SJCRH30 (cell line): ENCODE measurements at regions not wholly inside any gene's neighbourhood (a gene's known extent, or its start where the extent isn't known, plus 50 kb on each side); places are given as distances from the start of the nearest gene placed in this dataset.
A peak's percentile ranks its signal among the peaks of the same experiment; 100 is the strongest.

Experiments used
- DNase-seq, 2 experiments: peaks; one replicate each; pipeline ENCODE4 v3.0.0-alpha.2; 2015 to 2020
- H3K27ac ChIP-seq: fragments of 250-450 bp; sonication (Bioruptor Pico); 2 replicates; pipeline ENCODE4 v1.5.1; 2020; ENCODE audit warnings: mild to moderate bottlenecking, moderate library complexity
- H3K27me3 ChIP-seq: fragments of 250-450 bp; sonication (Bioruptor Pico); 2 replicates; pipeline ENCODE4 v1.5.1; 2020; ENCODE audit warnings: mild to moderate bottlenecking, moderate library complexity
- H3K36me3 ChIP-seq: fragments of 250-450 bp; sonication (Bioruptor Pico); 2 replicates; pipeline ENCODE4 v1.5.1; 2020; ENCODE audit warnings: mild to moderate bottlenecking, moderate library complexity
- H3K4me1 ChIP-seq: fragments of 250-450 bp; sonication (Bioruptor Pico); 2 replicates; pipeline ENCODE4 v1.5.1; 2020; ENCODE audit warnings: mild to moderate bottlenecking, moderate library complexity
- H3K4me3 ChIP-seq: fragments of 250-450 bp; sonication (Bioruptor Pico); 2 replicates; pipeline ENCODE4 v1.5.1; 2020; ENCODE audit warnings: mild to moderate bottlenecking, moderate library complexity
- H3K9me3 ChIP-seq: fragments of 250-450 bp; sonication (Bioruptor Pico); replicated peaks from 2 replicates; pipeline ENCODE4 v1.5.1; 2020; ENCODE audit warnings: mild to moderate bottlenecking, moderate library complexity

DNA sequence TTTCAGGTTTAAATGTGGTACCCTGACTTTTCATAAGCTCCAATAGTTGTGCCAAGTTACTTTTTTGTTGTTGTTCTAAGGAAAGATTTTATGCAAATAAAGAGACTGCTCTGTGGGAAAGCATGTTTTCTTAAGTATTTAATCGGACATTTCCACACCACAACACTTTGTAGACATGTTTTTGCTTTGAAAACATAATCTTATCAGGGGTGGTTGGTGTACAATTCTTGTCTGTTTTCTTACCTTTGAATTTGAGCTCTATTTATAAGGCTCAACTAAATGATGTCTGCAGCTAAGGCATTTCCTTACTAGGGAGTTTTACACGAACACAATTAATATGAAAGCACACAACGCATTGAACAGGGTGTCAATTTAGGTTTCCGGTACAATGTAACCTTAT is 81.5 kb upstream of the CDIN1 start:
- no peaks in the 10 kb centered on the region; the same call in 1 of the 2 replicates for H3K4me1 ChIP-seq
- H3K27ac ChIP-seq: no peak overlapping the region
- H3K9me3 ChIP-seq: no peaks in the 10 kb centered on the region
- no peak overlapping the region for H3K4me3 ChIP-seq
- H3K27me3 ChIP-seq: 0 out of 2 replicates have a peak, but pooled peaks cover 4% of the 10 kb centered on the region
- H3K36me3 ChIP-seq: no peaks in the 10 kb centered on the region
- no peak for DNase-seq

GRCh38 chr15:36498401-36498800 is 81.0 kb upstream of the CDIN1 start:
- Histone ChIP-seq H3K4me3 (no peak overlapping the region), H3K36me3 (no peaks in the 10 kb centered on the region), H3K27me3 (0 out of 2 replicates have a peak, but pooled peaks cover 4% of the 10 kb centered on the region), H3K4me1 (no peaks in the 10 kb centered on the region; the same call in 1 of the 2 replicates), H3K27ac (no peak overlapping the region), H3K9me3 (no peaks in the 10 kb centered on the region)
- DNase-seq: no peak

- DNase-seq: no peak
- H3K27ac ChIP-seq: no peak overlapping the region
- H3K4me1 ChIP-seq: no peaks in the 10 kb centered on the region; the same call in 1 of the 2 replicates
- H3K36me3 ChIP-seq: no peaks in the 10 kb centered on the region
- H3K9me3 ChIP-seq: no peaks in the 10 kb centered on the region
- 0 out of 2 replicates have a peak, but pooled peaks cover 4% of the 10 kb centered on the region for H3K27me3 ChIP-seq
- H3K4me3 ChIP-seq: no peak overlapping the region
These were observed 80.5 kb upstream of the CDIN1 start for GRCh38 chr15:36498916-36499315.

DNA sequence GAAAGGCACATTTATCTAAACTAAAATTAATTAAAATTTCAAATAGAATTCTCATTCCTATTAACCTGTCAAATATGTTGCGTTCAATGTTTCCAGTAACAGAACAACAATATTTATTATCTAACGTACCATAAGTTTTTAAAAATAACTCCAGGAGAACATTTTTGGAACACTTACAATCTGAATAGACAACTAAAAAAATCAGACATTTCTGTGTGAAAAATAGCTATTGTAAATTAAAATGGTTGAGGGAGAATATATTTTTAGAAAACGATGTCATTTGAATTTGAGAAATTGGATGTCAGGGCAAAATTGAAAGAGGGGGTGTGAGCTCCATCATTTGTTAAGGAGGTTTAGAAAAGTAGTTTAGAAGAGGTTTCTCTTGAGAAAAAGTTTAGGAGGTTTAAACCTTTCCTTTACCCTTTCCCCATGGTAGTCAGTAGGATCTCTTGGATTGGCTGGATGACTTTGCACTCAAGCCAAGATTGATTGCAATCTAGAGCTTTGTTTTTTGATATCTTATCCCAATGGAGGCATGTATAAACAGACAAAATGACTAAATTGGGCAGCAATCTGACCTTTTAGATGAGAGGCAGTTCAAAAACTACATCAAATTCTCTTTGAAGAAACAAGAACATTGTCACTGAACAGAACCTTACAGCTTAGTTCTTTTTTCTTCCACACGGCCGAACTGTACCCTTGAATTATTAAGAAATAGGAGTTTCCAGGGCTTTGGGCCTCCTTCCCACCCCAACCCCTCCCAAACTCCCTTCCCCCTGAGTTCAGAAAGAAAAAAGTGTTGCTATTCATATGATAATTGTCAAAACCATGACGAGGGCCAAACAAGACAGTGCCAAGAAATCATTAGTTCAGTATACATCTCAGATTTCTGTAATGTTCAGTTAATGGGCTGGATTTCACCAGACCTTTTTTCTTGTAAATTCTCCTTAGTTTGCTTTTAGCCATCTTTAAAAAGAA is 79.7 kb upstream of the CDIN1 start:
- H3K4me1 ChIP-seq: no peaks in the 10 kb centered on the region; the same call in 1 of the 2 replicates
- H3K4me3 ChIP-seq: no peak overlapping the region
- no peaks in the 10 kb centered on the region for H3K9me3 ChIP-seq
- 0 out of 2 replicates have a peak, but pooled peaks cover 4% of the 10 kb centered on the region for H3K27me3 ChIP-seq
- no peaks in the 10 kb centered on the region for H3K36me3 ChIP-seq
- H3K27ac ChIP-seq: no peak overlapping the region
- DNase-seq: no peak

GRCh38 chr15:36501063-36501678 is 78.3 kb upstream of the CDIN1 start:
- Histone ChIP-seq H3K4me1 (no peaks in the 10 kb centered on the region; the same call in 1 of the 2 replicates), H3K27ac (no peak overlapping the region), H3K4me3 (no peak overlapping the region), H3K36me3 (no peaks in the 10 kb centered on the region), H3K9me3 (no peaks in the 10 kb centered on the region), H3K27me3 (no peaks in the 10 kb centered on the region)
- DNase-seq: peak; percentile 29 to 74

DNA sequence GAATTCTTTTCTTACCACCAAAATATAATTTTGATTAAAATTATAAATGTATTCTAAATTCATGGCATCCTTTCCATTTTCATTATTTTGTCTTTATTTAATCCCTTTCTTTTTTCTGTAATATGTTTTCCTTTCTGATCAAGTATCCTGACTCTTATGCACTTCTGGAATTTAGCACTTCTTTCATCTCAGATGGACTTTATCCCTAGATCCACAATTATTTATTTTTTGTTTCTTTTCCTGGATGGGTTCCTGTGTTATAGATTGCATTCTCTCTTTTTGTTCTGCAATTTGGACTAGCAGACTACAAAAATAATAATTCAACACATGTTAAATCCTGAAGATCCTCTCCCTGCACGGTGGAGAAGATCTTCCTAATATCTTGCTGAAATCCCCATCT is 76.9 kb upstream of the CDIN1 start:
- no peaks in the 10 kb centered on the region for H3K36me3 ChIP-seq
- no peaks in the 10 kb centered on the region for H3K27me3 ChIP-seq

DNA sequence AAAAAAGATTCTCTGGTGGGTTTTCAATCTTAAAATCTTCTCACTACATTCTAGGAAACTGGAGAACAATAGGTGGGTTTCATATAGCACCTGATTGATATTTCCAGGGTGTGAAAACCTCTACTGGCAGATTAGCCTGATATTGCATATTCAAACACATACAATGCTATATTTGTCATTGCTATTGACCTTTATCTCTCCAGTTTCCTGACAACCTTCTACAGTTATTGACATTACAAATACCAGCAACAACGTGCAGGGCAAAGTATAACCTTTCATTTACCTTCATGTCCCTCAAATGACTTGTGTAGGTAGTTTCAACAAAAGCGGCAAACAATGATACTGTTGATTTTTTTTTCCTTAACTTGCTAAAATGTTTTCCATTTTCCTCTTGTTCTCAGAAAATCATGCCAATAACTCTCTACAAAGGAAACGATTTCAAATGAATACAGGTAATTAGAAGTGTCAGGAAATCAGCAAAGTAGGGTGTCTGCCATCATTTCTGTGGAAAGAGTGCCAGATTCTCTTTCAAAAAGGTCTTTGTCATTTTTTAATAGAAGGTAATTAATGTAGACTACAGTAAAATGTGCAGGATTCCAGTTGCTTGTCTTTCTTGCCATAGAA is 72.6 kb upstream of the CDIN1 start:
- Histone ChIP-seq H3K36me3 (no peaks in the 10 kb centered on the region), H3K27ac (no peak overlapping the region), H3K4me1 (no peaks in the 10 kb centered on the region), H3K27me3 (no peaks in the 10 kb centered on the region), H3K4me3 (no peak overlapping the region), H3K9me3 (no peaks in the 10 kb centered on the region)
- no peak for DNase-seq

More for the DNA sequence above, 76.9 kb upstream of the CDIN1 start:
- no peaks in the 10 kb centered on the region for H3K9me3 ChIP-seq
- H3K4me3 ChIP-seq: no peak overlapping the region
- H3K27ac ChIP-seq: no peak overlapping the region
- H3K4me1 ChIP-seq: no peaks in the 10 kb centered on the region; the same call in 1 of the 2 replicates
- no peak for DNase-seq

- no peak overlapping the region for H3K27ac ChIP-seq
- no peaks in the 10 kb centered on the region for H3K36me3 ChIP-seq
- H3K9me3 ChIP-seq: no peaks in the 10 kb centered on the region
- no peak for DNase-seq
- H3K27me3 ChIP-seq: no peaks in the 10 kb centered on the region
- no peaks in the 10 kb centered on the region for H3K4me1 ChIP-seq
- H3K4me3 ChIP-seq: no peak overlapping the region
These were observed 72.0 kb upstream of the CDIN1 start for GRCh38 chr15:36507458-36507857.

DNA sequence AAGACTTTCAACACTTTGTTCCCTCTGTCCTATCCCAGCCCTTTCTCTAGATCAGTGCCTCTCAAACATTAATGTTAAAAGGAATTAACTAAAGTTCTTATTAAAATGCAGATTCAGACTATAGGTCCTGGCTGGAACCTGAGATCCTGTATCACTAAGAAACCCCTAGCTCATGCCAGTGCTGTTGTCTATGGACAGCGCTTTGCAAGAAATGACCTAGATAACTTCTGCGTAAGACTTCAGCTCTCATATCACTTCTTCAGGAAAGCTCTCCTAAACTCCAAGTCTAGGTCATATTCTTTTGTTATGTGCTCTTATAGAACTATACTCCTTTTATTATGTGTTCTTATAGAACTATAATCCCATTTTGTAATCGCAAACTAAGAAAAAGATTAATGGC is 67.8 kb upstream of the CDIN1 start:
- no peaks in the 10 kb centered on the region for H3K27me3 ChIP-seq
- no peak overlapping the region for H3K4me3 ChIP-seq
- no peaks in the 10 kb centered on the region for H3K4me1 ChIP-seq
- no peaks in the 10 kb centered on the region for H3K9me3 ChIP-seq
- DNase-seq: no peak
- H3K27ac ChIP-seq: no peak overlapping the region
- H3K36me3 ChIP-seq: no peaks in the 10 kb centered on the region

DNA sequence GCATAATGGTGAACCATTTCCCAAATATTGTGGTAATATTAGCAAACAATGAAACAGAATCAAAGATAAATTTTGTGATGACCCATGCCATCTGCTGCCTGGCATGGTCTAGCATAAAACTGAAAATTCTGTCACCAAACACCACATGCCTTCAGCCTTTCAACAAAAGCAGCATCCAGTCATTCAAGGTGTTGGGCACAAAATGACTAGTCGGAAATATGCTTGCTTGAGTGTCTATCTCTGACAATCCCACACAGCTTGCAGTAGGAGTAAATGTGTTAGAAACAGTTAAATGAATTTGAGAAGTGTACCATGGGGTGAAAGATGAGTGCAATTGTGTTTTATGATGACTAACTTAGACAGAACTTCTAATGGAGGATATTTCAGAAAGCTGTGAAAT is 61.7 kb upstream of the CDIN1 start:
- no peaks in the 10 kb centered on the region for H3K9me3 ChIP-seq
- no peaks in the 10 kb centered on the region for H3K27me3 ChIP-seq
- DNase-seq: no peak
- no peak overlapping the region for H3K27ac ChIP-seq
- no peaks in the 10 kb centered on the region for H3K4me1 ChIP-seq
- no peak overlapping the region for H3K4me3 ChIP-seq
- no peaks in the 10 kb centered on the region for H3K36me3 ChIP-seq

DNA sequence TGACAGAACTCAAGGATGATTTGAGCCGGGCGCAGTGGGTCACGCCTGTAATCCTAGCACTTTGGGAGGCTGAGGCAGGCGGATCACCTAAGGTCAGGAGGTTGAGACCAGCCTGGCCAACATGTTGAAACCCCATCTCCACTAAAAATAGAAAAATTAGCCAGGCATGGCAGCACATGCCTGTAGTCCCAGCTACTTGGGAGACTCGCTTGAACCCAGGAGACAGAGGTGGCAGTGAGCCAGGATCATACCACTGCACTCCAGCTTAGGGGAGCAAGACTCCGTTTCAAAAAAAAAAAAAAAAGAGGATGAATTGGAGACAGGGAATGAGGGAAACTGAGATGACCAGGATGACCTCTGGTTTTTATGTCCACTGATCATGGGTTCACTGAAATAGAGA is 60.4 kb upstream of the CDIN1 start:
- H3K4me3 ChIP-seq: no peak overlapping the region

GRCh38 chr15:36525430-36525829 is 54.0 kb upstream of the CDIN1 start:
- H3K4me3 ChIP-seq: no peak overlapping the region
- no peaks in the 10 kb centered on the region for H3K27me3 ChIP-seq
- DNase-seq: no peak
- no peak overlapping the region for H3K27ac ChIP-seq
- H3K9me3 ChIP-seq: no peaks in the 10 kb centered on the region
- H3K4me1 ChIP-seq: no peaks in the 10 kb centered on the region
- no peaks in the 10 kb centered on the region for H3K36me3 ChIP-seq

More for the DNA sequence above, 60.4 kb upstream of the CDIN1 start:
- no peak for DNase-seq
- H3K27ac ChIP-seq: no peak overlapping the region
- no peaks in the 10 kb centered on the region for H3K36me3 ChIP-seq
- no peaks in the 10 kb centered on the region for H3K27me3 ChIP-seq
- H3K4me1 ChIP-seq: no peaks in the 10 kb centered on the region
- H3K9me3 ChIP-seq: no peaks in the 10 kb centered on the region

- Histone ChIP-seq H3K9me3 (no peaks in the 10 kb centered on the region), H3K36me3 (no peaks in the 10 kb centered on the region), H3K27ac (no peak overlapping the region), H3K27me3 (no peaks in the 10 kb centered on the region), H3K4me3 (no peak overlapping the region), H3K4me1 (no peaks in the 10 kb centered on the region)
- no peak for DNase-seq
These were observed 51.9 kb upstream of the CDIN1 start for GRCh38 chr15:36527235-36528162.
